Peyer's patch (tissue), 4 donors: ENCODE measurements at regions not wholly inside any gene's neighbourhood (a gene's known extent, or its start where the extent isn't known, plus 50 kb on each side); places are given as distances from the start of the nearest gene placed in this dataset.

ENCODE experiments used
- DNase-seq, 3 donors: peaks; one replicate each; pipeline ENCODE4 v3.0.0-alpha.2; 2017 to 2019
- H3K27ac ChIP-seq, 4 donors: fragments of 200-600 bp; sonication (generic); one replicate each; pipeline ENCODE4 v1.5.1; 2016 to 2019
- H3K27me3 ChIP-seq, 2 donors: fragments of 200-600 bp; sonication (generic); one replicate each; pipeline ENCODE4 v1.5.1; 2019
- H3K36me3 ChIP-seq, 3 donors: fragments of 200-600 bp; sonication (generic); one replicate each; pipeline ENCODE4 v1.5.1; 2016 to 2019
- H3K4me1 ChIP-seq, 4 donors: fragments of 200-600 bp; sonication (generic); one replicate each; pipeline ENCODE4 v1.5.1; 2016 to 2019
- H3K4me3 ChIP-seq, 4 donors: fragments of 200-600 bp; sonication (generic); 1 replicate in 3 of 4; 2 replicates in 1 of 4; pipeline ENCODE4 v1.5.1; 2016 to 2019; ENCODE audit warnings: mild to moderate bottlenecking in 1 of 4
- H3K9me3 ChIP-seq, 4 donors: fragments of 200-600 bp; sonication (generic); one replicate each; pipeline ENCODE4 v1.5.1; 2016 to 2019; ENCODE audit warnings: mild to moderate bottlenecking in 1 of 4
- CTCF ChIP-seq, 6 experiments: fragments of 450-650 bp in 4 of 6; fragments of 200-600 bp in 2 of 6; sonication (generic) in 1 of 6; IDR thresholded peaks; one replicate each; pipeline ENCODE4 v1.5.1; 2017 to 2019; ENCODE audit warnings: antibody characterized with exemption in 6 of 6, mild to moderate bottlenecking in 3 of 6, moderate library complexity in 1 of 6
- POLR2A ChIP-seq, 2 donors: fragments of 450-650 bp; IDR thresholded peaks; one replicate each; pipeline ENCODE4 v1.5.1; 2017; ENCODE audit warnings: antibody characterized with exemption in 2 of 2, mild to moderate bottlenecking in 2 of 2, moderate library complexity in 2 of 2

- no peak for DNase-seq
- Histone ChIP-seq H3K27me3 (no peaks in the 10 kb centered on the region), H3K27ac (no peak overlapping the region), H3K4me1 (no peaks in the 10 kb centered on the region), H3K4me3 (no peak overlapping the region), H3K9me3 (no peaks in the 10 kb centered on the region), H3K36me3 (no peaks in the 10 kb centered on the region)
- no peak for TF ChIP-seq POLR2A (IDR thresholded peaks at IDR 0.05)
- TF ChIP-seq CTCF (IDR thresholded peaks at IDR 0.05): no peak
Observed at GRCh38 chr4:95627024-95627605, 78.3 kb upstream of the UNC5C start.

- no peak overlapping the region for H3K4me3 ChIP-seq
- H3K9me3 ChIP-seq: no peaks in the 10 kb centered on the region
- H3K27me3 ChIP-seq: no peaks in the 10 kb centered on the region
- H3K36me3 ChIP-seq: no peaks in the 10 kb centered on the region
- H3K4me1 ChIP-seq: no peaks in the 10 kb centered on the region
- no peak for TF ChIP-seq POLR2A (IDR thresholded peaks at IDR 0.05)
- TF ChIP-seq CTCF (IDR thresholded peaks at IDR 0.05): no peak
- no peak for DNase-seq
- H3K27ac ChIP-seq: no peak overlapping the region
Observed at GRCh38 chr4:95625020-95625419, 76.2 kb upstream of the UNC5C start.

GRCh38 chr4:95619525-95620443, 71.0 kb upstream of the UNC5C start:
- TF ChIP-seq CTCF (IDR thresholded peaks at IDR 0.05): no peak
- TF ChIP-seq POLR2A (IDR thresholded peaks at IDR 0.05): no peak
- Histone ChIP-seq H3K27me3 (no peaks in the 10 kb centered on the region), H3K36me3 (no peaks in the 10 kb centered on the region), H3K4me3 (no peak overlapping the region), H3K9me3 (no peaks in the 10 kb centered on the region), H3K4me1 (no peaks in the 10 kb centered on the region), H3K27ac (no peak overlapping the region)
- no peak for DNase-seq

DNA sequence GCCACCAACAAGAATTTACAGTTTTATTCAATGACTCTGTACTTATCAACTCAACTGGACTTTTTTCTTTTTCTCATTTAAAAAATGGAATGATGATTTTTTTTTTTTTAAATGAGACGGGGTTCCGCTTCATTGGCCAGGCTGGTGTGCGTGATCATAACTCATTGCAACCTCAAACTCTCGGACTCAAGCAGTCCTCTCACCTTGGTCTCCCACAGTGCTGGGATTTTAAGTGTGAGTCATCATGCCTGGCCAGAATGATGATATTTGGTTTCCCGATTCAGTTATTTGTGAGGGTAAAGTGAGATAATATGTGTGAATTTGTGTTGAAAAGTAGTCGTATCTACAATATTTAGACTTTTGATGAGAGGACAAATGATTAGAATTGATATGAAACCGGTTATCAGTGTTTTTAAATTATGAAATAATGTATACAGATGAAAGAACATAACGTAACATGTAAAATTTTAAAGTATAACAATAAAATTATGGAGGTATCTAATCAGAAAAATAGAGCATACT, 66.0 kb upstream of the UNC5C start:
- H3K27me3 ChIP-seq: no peaks in the 10 kb centered on the region
- H3K4me1 ChIP-seq: no peaks in the 10 kb centered on the region
- DNase-seq: no peak
- H3K27ac ChIP-seq: no peak overlapping the region
- H3K4me3 ChIP-seq: no peak overlapping the region
- no peaks in the 10 kb centered on the region for H3K9me3 ChIP-seq
- no peak for TF ChIP-seq POLR2A (IDR thresholded peaks at IDR 0.05)
- TF ChIP-seq CTCF (IDR thresholded peaks at IDR 0.05): no peak
- no peaks in the 10 kb centered on the region for H3K36me3 ChIP-seq

GRCh38 chr4:95610061-95610569, 61.3 kb upstream of the UNC5C start:
- TF ChIP-seq POLR2A (IDR thresholded peaks at IDR 0.05): no peak
- TF ChIP-seq CTCF (IDR thresholded peaks at IDR 0.05): no peak
- Histone ChIP-seq H3K27me3 (no peaks in the 10 kb centered on the region), H3K9me3 (no peaks in the 10 kb centered on the region), H3K36me3 (no peaks in the 10 kb centered on the region), H3K4me1 (no peaks in the 10 kb centered on the region), H3K4me3 (no peak overlapping the region), H3K27ac (no peak overlapping the region)
- DNase-seq: no peak
